ENCODE measurements at regions not wholly inside any gene's neighbourhood (a gene's known extent, or its start where the extent isn't known, plus 50 kb on each side); places are given as distances from the start of the nearest gene placed in this dataset.
"Not testable (repeated sequence)": the region's sequence is repeated elsewhere in the genome, so short reads cannot be mapped to it uniquely, and the experiment has no call there.

GRCh38 chr10:124249812-124250432 is 156.5 kb upstream of the CHST15 start:
- Mint-ChIP-seq H3K4me3 (no peak overlapping the region), H3K27ac (ENCODE audit: low read depth) (no peak overlapping the region), H3K9me3 (no peaks in the 10 kb centered on the region), H3K4me1 (no peaks in the 10 kb centered on the region), H3K36me3 (ENCODE audit: insufficient read depth) (no peaks in the 10 kb centered on the region), H3K27me3 (peaks cover 29% of the 10 kb centered on the region)
- no peak for DNase-seq (ENCODE audit: low spot score in 2 of 2)
- no peak for ATAC-seq (replicated peaks; ENCODE audit: extremely low read depth, poor library complexity, severe bottlenecking)

GRCh38 chr10:124249196-124249595 is 155.8 kb upstream of the CHST15 start:
- no peaks in the 10 kb centered on the region for H3K36me3 Mint-ChIP-seq (ENCODE audit: insufficient read depth)
- H3K27me3 Mint-ChIP-seq: peaks cover 36% of the 10 kb centered on the region
- ATAC-seq (replicated peaks; ENCODE audit: extremely low read depth, poor library complexity, severe bottlenecking) (no peak), DNase-seq (ENCODE audit: low spot score in 2 of 2) (no peak)
- H3K27ac Mint-ChIP-seq (ENCODE audit: low read depth): no peak overlapping the region
- no peak overlapping the region for H3K4me3 Mint-ChIP-seq
- no peaks in the 10 kb centered on the region for H3K9me3 Mint-ChIP-seq
- no peaks in the 10 kb centered on the region for H3K4me1 Mint-ChIP-seq

GRCh38 chr10:124248056-124249045 is 155.0 kb upstream of the CHST15 start:
- DNase-seq (ENCODE audit: low spot score in 2 of 2) (no peak), ATAC-seq (replicated peaks; ENCODE audit: extremely low read depth, poor library complexity, severe bottlenecking) (no peak)
- Mint-ChIP-seq H3K4me1 (no peaks in the 10 kb centered on the region), H3K36me3 (ENCODE audit: insufficient read depth) (no peaks in the 10 kb centered on the region), H3K27me3 (peaks cover 44% of the 10 kb centered on the region), H3K27ac (ENCODE audit: low read depth) (no peak overlapping the region), H3K4me3 (no peak overlapping the region), H3K9me3 (no peaks in the 10 kb centered on the region)

GRCh38 chr10:124245806-124246440 is 152.5 kb upstream of the CHST15 start:
- H3K9me3 Mint-ChIP-seq: no peaks in the 10 kb centered on the region
- no peak overlapping the region for H3K27ac Mint-ChIP-seq (ENCODE audit: low read depth)
- ATAC-seq (replicated peaks; ENCODE audit: extremely low read depth, poor library complexity, severe bottlenecking) (no peak), DNase-seq (ENCODE audit: low spot score in 2 of 2) (no peak)
- no peaks in the 10 kb centered on the region for H3K4me1 Mint-ChIP-seq
- no peak overlapping the region for H3K4me3 Mint-ChIP-seq
- H3K36me3 Mint-ChIP-seq (ENCODE audit: insufficient read depth): no peaks in the 10 kb centered on the region
- H3K27me3 Mint-ChIP-seq: peaks cover 35% of the 10 kb centered on the region

- DNase-seq (ENCODE audit: low spot score in 2 of 2): no peak
- Mint-ChIP-seq H3K4me1 (no peaks in the 10 kb centered on the region), H3K27ac (ENCODE audit: low read depth) (no peak overlapping the region), H3K9me3 (no peaks in the 10 kb centered on the region), H3K27me3 (peaks cover 35% of the 10 kb centered on the region), H3K36me3 (ENCODE audit: insufficient read depth) (no peaks in the 10 kb centered on the region), H3K4me3 (no peak overlapping the region)
- ATAC-seq (replicated peaks; ENCODE audit: extremely low read depth, poor library complexity, severe bottlenecking): no peak
These were observed 151.8 kb upstream of the CHST15 start for GRCh38 chr10:124245191-124245590.

GRCh38 chr10:124244256-124244877 is 151.0 kb upstream of the CHST15 start:
- no peaks in the 10 kb centered on the region for H3K36me3 Mint-ChIP-seq (ENCODE audit: insufficient read depth)
- no peak overlapping the region for H3K27ac Mint-ChIP-seq (ENCODE audit: low read depth)
- no peaks in the 10 kb centered on the region for H3K9me3 Mint-ChIP-seq
- no peak overlapping the region for H3K4me3 Mint-ChIP-seq
- DNase-seq (ENCODE audit: low spot score in 2 of 2) (no peak), ATAC-seq (replicated peaks; ENCODE audit: extremely low read depth, poor library complexity, severe bottlenecking) (no peak)
- H3K4me1 Mint-ChIP-seq: no peaks in the 10 kb centered on the region
- peaks cover 40% of the 10 kb centered on the region for H3K27me3 Mint-ChIP-seq

GRCh38 chr10:124243702-124244121 is 150.3 kb upstream of the CHST15 start:
- Mint-ChIP-seq H3K27me3 (peaks cover 40% of the 10 kb centered on the region), H3K4me3 (no peak overlapping the region), H3K9me3 (no peaks in the 10 kb centered on the region), H3K4me1 (no peaks in the 10 kb centered on the region), H3K36me3 (ENCODE audit: insufficient read depth) (no peaks in the 10 kb centered on the region), H3K27ac (ENCODE audit: low read depth) (no peak overlapping the region)
- DNase-seq (ENCODE audit: low spot score in 2 of 2) (no peak), ATAC-seq (replicated peaks; ENCODE audit: extremely low read depth, poor library complexity, severe bottlenecking) (no peak)

- no peak overlapping the region for H3K4me3 Mint-ChIP-seq
- H3K36me3 Mint-ChIP-seq (ENCODE audit: insufficient read depth): no peaks in the 10 kb centered on the region
- ATAC-seq (replicated peaks; ENCODE audit: extremely low read depth, poor library complexity, severe bottlenecking) (no peak), DNase-seq (ENCODE audit: low spot score in 2 of 2) (no peak)
- H3K27me3 Mint-ChIP-seq: peaks cover 40% of the 10 kb centered on the region
- no peaks in the 10 kb centered on the region for H3K9me3 Mint-ChIP-seq
- H3K27ac Mint-ChIP-seq (ENCODE audit: low read depth): no peak overlapping the region
- H3K4me1 Mint-ChIP-seq: no peaks in the 10 kb centered on the region
These were observed 149.4 kb upstream of the CHST15 start for GRCh38 chr10:124242791-124243190.

GRCh38 chr10:124242365-124242764 is 149.0 kb upstream of the CHST15 start:
- ATAC-seq (replicated peaks; ENCODE audit: extremely low read depth, poor library complexity, severe bottlenecking) (no peak), DNase-seq (ENCODE audit: low spot score in 2 of 2) (no peak)
- no peak overlapping the region for H3K27ac Mint-ChIP-seq (ENCODE audit: low read depth)
- H3K4me1 Mint-ChIP-seq: no peaks in the 10 kb centered on the region
- no peak overlapping the region for H3K4me3 Mint-ChIP-seq
- H3K36me3 Mint-ChIP-seq (ENCODE audit: insufficient read depth): no peaks in the 10 kb centered on the region
- peaks cover 40% of the 10 kb centered on the region for H3K27me3 Mint-ChIP-seq
- no peaks in the 10 kb centered on the region for H3K9me3 Mint-ChIP-seq

- ATAC-seq (replicated peaks; ENCODE audit: extremely low read depth, poor library complexity, severe bottlenecking); H3K4me1 Mint-ChIP-seq; H3K27ac Mint-ChIP-seq (ENCODE audit: low read depth); H3K9me3 Mint-ChIP-seq; H3K36me3 Mint-ChIP-seq (ENCODE audit: insufficient read depth); H3K4me3 Mint-ChIP-seq; DNase-seq (ENCODE audit: low spot score in 2 of 2): not testable (repeated sequence)
- H3K27me3 Mint-ChIP-seq: peaks cover 40% of the 10 kb centered on the region
These were observed 148.1 kb upstream of the CHST15 start for GRCh38 chr10:124241510-124241909.

- H3K4me1 Mint-ChIP-seq: no peaks in the 10 kb centered on the region
- no peak overlapping the region for H3K27ac Mint-ChIP-seq (ENCODE audit: low read depth)
- no peaks in the 10 kb centered on the region for H3K36me3 Mint-ChIP-seq (ENCODE audit: insufficient read depth)
- H3K4me3 Mint-ChIP-seq: no peak overlapping the region
- ATAC-seq (replicated peaks; ENCODE audit: extremely low read depth, poor library complexity, severe bottlenecking): no peak
- peaks cover 40% of the 10 kb centered on the region for H3K27me3 Mint-ChIP-seq
- DNase-seq (ENCODE audit: low spot score in 2 of 2): no peak
- H3K9me3 Mint-ChIP-seq: peaks cover 4% of the 10 kb centered on the region
These were observed 147.5 kb upstream of the CHST15 start for GRCh38 chr10:124240839-124241291.

GRCh38 chr10:124239696-124240095 is 146.3 kb upstream of the CHST15 start:
- DNase-seq (ENCODE audit: low spot score in 2 of 2): no peak
- peaks cover 32% of the 10 kb centered on the region for H3K27me3 Mint-ChIP-seq
- no peaks in the 10 kb centered on the region for H3K36me3 Mint-ChIP-seq (ENCODE audit: insufficient read depth)
- no peak for ATAC-seq (replicated peaks; ENCODE audit: extremely low read depth, poor library complexity, severe bottlenecking)
- no peak overlapping the region for H3K4me3 Mint-ChIP-seq
- no peaks in the 10 kb centered on the region for H3K4me1 Mint-ChIP-seq
- H3K27ac Mint-ChIP-seq (ENCODE audit: low read depth): no peak overlapping the region
- H3K9me3 Mint-ChIP-seq: peaks cover 4% of the 10 kb centered on the region
